HUES6 (cell line): ENCODE measurements at regions not wholly inside any gene's neighbourhood (a gene's known extent, or its start where the extent isn't known, plus 50 kb on each side); places are given as distances from the start of the nearest gene placed in this dataset.
"Not testable (repeated sequence)": the region's sequence is repeated elsewhere in the genome, so short reads cannot be mapped to it uniquely, and the experiment has no call there.

Experiments used
- H3K27ac ChIP-seq: 2 replicates; pipeline ENCODE4 v1.7.0; 2013; ENCODE audit warnings: low read depth, mild to moderate bottlenecking, low read length, inconsistent platforms
- H3K27me3 ChIP-seq: 2 replicates; pipeline ENCODE4 v1.6.1; 2013; ENCODE audit warnings: low read length; ENCODE audit not compliant: control insufficient read depth, insufficient read depth
- H3K36me3 ChIP-seq: 2 replicates; pipeline ENCODE4 v1.6.1; 2013; ENCODE audit warnings: low read length; ENCODE audit not compliant: control insufficient read depth, insufficient read depth
- H3K4me1 ChIP-seq: 2 replicates; pipeline ENCODE4 v1.6.1; 2013; ENCODE audit warnings: low read length; ENCODE audit not compliant: control insufficient read depth, insufficient read depth
- H3K4me3 ChIP-seq: 2 replicates; pipeline ENCODE4 v1.5.1; 2013; ENCODE audit warnings: low read depth, low read length
- H3K9ac ChIP-seq: one replicate; pipeline ENCODE4 v1.6.1; 2013; ENCODE audit warnings: mild to moderate bottlenecking, low read length
- H3K9me3 ChIP-seq: 2 replicates; pipeline ENCODE4 v1.6.1; 2013; ENCODE audit warnings: low read depth, low read length; ENCODE audit not compliant: control insufficient read depth, insufficient read depth

DNA sequence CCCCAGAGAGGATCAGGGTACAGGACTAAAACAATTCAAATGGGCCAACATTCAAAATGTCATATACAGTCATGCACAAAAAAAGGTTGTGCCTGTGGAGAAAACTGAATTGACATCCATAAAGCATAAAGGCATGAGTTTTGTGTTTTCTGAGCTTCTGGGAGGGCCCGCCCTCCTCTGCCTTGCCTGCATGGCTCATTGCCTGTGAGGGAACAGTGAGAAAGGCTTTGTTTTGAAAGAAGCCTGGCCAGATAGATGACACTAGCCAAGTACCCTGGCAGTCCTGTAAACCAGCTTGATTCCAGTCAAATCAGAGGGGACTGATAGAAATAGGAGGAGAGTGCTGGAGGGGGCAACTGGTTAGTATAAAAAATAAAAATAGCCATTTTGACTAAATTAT, 194.3 kb downstream of the KIT start:
- no peaks in the 10 kb centered on the region for H3K9me3 ChIP-seq
- H3K27ac ChIP-seq, result no peak overlapping the region
- H3K9ac ChIP-seq, result no peak overlapping the region
- no peak overlapping the region for H3K4me3 ChIP-seq
- H3K36me3 ChIP-seq, result no peaks in the 10 kb centered on the region
- no peaks in the 10 kb centered on the region for H3K4me1 ChIP-seq
- H3K27me3 ChIP-seq, result no peaks in the 10 kb centered on the region

DNA sequence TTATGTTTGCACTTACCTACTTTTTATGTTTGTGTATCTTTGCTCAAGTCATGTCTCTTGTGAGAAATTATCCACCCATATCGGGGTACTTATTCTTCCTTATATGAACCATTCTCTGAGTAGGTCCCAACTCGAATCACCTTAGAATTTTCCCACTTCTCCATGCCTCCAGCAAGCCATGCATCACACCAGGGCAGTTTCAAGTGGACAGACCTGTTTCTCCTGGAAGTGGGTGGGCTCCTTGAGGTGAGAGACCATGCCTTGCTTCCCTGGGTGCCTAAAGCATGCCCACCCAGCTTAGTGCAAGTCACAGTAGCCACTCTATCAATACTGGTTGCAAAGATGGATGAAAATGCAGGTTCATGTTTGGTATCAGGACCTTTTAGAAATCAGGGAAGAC, 187.2 kb downstream of the KIT start:
- Histone ChIP-seq H3K4me1 (no peaks in the 10 kb centered on the region), H3K27me3 (no peaks in the 10 kb centered on the region), H3K27ac (no peak overlapping the region), H3K4me3 (no peak overlapping the region), H3K9me3 (no peaks in the 10 kb centered on the region), H3K9ac (no peak overlapping the region), H3K36me3 (no peaks in the 10 kb centered on the region)

DNA sequence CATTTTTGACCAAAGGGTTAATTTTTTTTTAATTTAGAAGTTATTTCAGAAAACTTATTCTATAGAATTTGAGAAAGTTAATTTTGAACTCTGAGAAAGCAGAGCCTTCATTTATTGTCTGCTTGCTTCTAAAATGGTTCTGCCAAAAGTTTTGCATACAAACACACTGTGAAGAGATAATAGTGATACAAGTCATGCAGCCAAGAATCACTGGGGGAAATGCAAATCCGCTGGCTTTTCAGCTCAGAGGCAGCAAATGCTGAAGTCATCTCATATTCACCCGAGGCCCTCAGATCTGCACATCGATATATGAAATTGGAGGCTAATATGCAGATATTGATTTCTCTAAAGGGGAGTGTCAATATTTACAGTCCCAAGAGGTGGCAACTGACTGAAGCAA, 186.2 kb downstream of the KIT start:
- Histone ChIP-seq H3K27ac (no peak overlapping the region), H3K4me1 (no peaks in the 10 kb centered on the region), H3K27me3 (no peaks in the 10 kb centered on the region), H3K9ac (no peak overlapping the region), H3K9me3 (no peaks in the 10 kb centered on the region), H3K4me3 (no peak overlapping the region), H3K36me3 (no peaks in the 10 kb centered on the region)

DNA sequence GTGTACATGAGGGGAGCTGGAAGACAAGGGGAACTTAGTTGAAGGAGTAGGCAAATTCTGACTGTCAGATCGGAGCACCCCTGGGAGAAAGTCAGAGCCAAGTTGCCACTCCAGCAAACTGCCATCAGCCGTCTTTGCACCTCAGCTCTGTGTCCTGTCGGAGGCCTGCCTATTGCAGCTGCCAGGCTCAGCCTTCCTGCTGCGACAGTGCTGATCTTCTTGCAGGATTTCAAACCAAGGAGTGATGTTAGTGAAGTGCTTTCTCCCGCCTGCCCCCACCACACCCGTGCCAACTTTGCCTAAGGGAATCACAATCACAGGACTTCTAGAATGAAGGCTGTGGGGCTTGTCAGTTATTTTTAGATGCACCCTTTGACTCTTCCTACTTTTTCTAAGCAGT, 185.3 kb downstream of the KIT start:
- Histone ChIP-seq H3K27ac (no peak overlapping the region), H3K36me3 (no peaks in the 10 kb centered on the region), H3K9ac (no peak overlapping the region), H3K4me1 (no peaks in the 10 kb centered on the region), H3K27me3 (no peaks in the 10 kb centered on the region), H3K9me3 (no peaks in the 10 kb centered on the region), H3K4me3 (no peak overlapping the region)

DNA sequence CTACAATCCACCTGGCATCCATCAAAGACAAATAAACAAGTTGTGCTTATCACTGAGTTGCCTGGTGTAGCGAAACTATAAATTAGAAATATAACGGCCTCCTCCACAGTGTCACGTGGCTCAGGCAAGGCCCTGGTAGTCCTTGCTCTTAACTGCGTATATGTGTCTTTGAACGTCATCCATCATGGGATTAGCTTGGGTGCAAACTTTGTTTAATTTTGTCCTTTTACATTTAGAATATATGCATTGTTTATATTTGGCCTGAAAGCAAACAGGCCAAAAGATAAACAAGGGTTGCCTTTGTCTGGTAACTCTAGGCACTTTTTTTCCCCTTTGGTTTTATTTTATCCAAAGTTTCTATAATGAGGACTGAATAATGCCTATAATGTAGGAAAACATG, 184.9 kb downstream of the KIT start:
- Histone ChIP-seq H3K27me3 (no peaks in the 10 kb centered on the region), H3K9me3 (no peaks in the 10 kb centered on the region), H3K27ac (no peak overlapping the region), H3K4me3 (no peak overlapping the region), H3K9ac (no peak overlapping the region), H3K4me1 (no peaks in the 10 kb centered on the region), H3K36me3 (no peaks in the 10 kb centered on the region)

DNA sequence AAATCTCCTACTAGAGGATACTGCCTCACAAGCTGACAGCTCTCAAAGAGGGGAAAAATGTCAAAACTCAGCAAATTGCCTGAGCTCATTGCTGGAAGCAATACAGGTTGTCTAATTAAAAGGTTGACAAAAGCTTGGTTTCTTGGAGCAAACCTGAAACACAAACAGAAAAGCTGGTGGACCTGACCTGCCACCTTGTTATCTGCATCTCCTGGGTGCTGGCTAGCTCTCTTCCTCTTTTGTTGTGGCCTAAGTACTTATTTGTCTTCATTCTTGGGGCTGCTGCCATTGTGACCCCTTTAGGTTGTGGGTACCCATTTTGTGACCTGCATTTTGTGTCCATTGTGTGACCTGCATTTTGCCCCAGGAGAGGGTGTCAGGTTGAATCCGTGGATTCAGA, 184.5 kb downstream of the KIT start:
- Histone ChIP-seq H3K27me3 (no peaks in the 10 kb centered on the region), H3K9ac (no peak overlapping the region), H3K9me3 (no peaks in the 10 kb centered on the region), H3K27ac (no peak overlapping the region), H3K36me3 (no peaks in the 10 kb centered on the region), H3K4me1 (no peaks in the 10 kb centered on the region), H3K4me3 (no peak overlapping the region)

DNA sequence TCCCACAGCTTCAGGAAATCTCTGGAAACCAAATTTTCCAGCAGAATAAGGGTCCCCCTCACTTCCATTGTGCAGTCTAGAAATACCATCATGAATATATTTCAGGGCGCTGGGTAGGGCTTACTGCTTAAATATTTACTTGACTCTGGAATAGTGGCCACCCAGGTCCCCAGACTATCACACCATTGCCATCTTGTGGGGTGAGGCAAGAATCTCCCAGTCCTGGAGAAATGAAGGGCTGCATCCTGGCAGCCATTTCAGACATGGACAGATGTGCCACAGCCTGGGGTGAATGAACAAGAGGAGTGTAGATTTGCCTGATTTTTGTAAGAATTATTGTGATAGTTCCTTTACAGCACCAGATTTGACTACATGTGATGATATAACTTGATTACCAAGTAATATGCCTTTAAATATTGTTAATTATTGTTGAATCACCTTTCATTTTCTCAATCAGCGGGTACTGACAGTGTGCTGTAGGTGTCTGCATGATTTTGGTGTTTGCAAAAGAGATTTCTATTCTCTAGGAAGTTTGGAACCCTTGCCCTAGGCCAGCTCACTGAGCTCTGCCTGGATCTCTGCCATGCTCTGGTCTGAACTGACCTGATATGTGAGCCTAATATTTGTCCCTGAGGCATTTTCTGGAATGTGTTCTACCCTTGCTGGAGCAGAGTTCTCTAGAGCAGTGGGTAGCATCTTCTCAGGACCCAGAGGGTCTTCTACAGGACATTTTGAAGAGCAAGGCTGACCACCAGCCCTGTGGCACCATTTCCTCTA, 183.4 kb downstream of the KIT start:
- Histone ChIP-seq H3K9ac (no peak overlapping the region), H3K4me1 (no peaks in the 10 kb centered on the region), H3K9me3 (no peaks in the 10 kb centered on the region), H3K36me3 (no peaks in the 10 kb centered on the region), H3K27ac (no peak overlapping the region), H3K27me3 (no peaks in the 10 kb centered on the region), H3K4me3 (no peak overlapping the region)

DNA sequence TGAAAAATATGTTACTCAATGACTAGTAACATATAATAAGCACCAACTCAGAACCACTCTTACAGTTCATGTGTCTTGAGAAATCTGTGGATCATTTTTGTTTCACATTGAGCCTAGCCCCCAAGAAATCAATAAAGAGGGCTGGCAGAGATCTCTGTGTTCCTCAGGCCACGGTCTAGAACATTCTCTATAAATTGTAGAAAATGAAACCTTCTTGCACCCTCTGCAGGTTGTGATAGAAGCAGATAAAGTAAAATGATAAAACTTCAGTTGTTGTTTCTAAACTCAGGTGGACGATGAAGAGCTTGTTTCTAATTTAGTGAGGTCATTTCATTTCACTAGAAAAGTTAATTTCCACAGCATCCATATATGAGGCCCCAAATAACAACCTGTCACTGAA, 182.7 kb downstream of the KIT start:
- no peaks in the 10 kb centered on the region for H3K4me1 ChIP-seq
- no peak overlapping the region for H3K27ac ChIP-seq
- H3K9ac ChIP-seq, result no peak overlapping the region
- H3K9me3 ChIP-seq, result no peaks in the 10 kb centered on the region
- no peaks in the 10 kb centered on the region for H3K27me3 ChIP-seq
- H3K4me3 ChIP-seq, result no peak overlapping the region
- H3K36me3 ChIP-seq, result no peaks in the 10 kb centered on the region

DNA sequence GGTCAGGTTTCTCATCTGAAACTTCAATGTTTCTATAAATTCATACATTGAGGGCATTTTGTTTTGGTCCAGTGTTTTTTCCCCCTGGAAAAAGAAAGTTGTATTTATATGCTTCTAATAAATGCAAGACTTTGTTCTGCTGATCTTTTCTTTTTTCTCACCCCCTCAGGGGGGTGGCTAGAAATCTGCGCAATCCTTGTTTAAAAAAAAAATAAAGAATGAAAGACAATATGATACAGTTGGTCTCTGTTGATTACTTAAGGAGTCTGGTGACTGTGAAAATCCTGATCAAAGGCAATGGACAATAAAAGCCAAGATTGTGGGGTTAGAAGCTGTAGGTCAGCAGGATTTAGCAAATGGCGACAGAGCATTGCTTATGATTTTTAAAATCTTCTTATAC, 180.5 kb downstream of the KIT start:
- Histone ChIP-seq H3K27ac (no peak overlapping the region), H3K4me3 (no peak overlapping the region), H3K27me3 (no peaks in the 10 kb centered on the region), H3K9ac (no peak overlapping the region), H3K4me1 (no peaks in the 10 kb centered on the region), H3K36me3 (no peaks in the 10 kb centered on the region), H3K9me3 (no peaks in the 10 kb centered on the region)

DNA sequence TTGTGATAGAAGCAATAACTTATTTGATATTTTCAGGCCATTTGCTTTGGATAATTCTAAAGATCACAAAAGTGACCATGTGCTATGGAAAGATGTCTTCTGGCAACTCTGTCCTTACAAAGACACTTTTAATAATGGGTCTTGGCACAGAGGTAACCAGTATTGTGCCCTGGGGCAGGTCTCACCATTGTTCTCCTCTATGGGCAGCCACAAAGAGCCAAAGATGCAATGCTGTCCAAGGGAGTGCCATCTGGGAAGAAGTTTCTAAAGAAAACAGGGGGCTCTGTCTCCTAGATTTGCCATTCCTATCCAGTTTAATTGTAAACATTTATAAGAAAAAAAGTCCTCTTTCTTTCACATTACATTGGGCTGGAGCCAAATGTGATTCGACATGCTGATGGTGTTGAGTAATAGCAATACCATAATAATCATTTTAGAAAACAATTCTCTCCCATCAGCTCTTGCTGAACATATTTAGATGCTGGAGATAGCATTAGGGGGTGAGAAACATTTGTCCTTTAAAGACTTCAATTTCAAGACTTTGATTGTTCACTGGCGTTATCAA, 179.9 kb downstream of the KIT start:
- Histone ChIP-seq H3K27me3 (no peaks in the 10 kb centered on the region), H3K9me3 (no peaks in the 10 kb centered on the region), H3K27ac (no peak overlapping the region), H3K36me3 (no peaks in the 10 kb centered on the region), H3K4me1 (no peaks in the 10 kb centered on the region), H3K9ac (no peak overlapping the region), H3K4me3 (no peak overlapping the region)

DNA sequence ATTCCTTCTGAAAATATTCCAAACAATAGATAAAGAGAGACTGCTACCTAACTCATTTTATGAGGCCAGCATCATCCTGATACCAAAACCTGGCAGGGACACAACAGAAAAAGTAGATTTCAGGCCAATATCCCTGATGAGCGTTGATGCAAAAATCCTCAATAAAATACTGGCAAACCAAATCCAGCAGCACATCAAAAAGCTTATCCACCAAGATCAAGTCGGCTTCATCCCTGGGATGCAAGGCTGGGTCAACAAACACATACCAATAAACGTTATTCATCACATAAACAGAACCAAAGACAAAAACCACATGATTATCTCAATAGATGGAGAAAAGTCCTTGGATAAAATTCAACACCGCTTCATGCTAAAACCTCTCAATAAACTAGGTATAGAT, 170.6 kb downstream of the KIT start:
- H3K4me1 ChIP-seq, H3K36me3 ChIP-seq, H3K4me3 ChIP-seq, H3K27ac ChIP-seq, H3K9me3 ChIP-seq, H3K27me3 ChIP-seq, H3K9ac ChIP-seq: not testable (repeated sequence)
